ENCODE measurements at regions not wholly inside any gene's neighbourhood (a gene's known extent, or its start where the extent isn't known, plus 50 kb on each side); places are given as distances from the start of the nearest gene placed in this dataset.
A peak's percentile ranks its signal among the peaks of the same experiment; 100 is the strongest.

- Histone ChIP-seq H3K4me1 (ENCODE audit: control insufficient read depth in 1 of 2, insufficient read depth in 2 of 2, low read length in 2 of 2) (no peaks in the 10 kb centered on the region), H3K4me2 (ENCODE audit: low read length) (no peak overlapping the region), H3K4me3 (ENCODE audit: low read depth, low read length) (no peak overlapping the region), H4K8ac (ENCODE audit: low read depth, low read length) (no peak overlapping the region), H3K23ac (ENCODE audit: low read length) (no peak overlapping the region), H3K14ac (ENCODE audit: low read length) (no peak overlapping the region), H2BK120ac (ENCODE audit: insufficient read depth, low read length, poor library complexity) (no peak overlapping the region), H4K91ac (ENCODE audit: low read depth, low read length) (no peak overlapping the region), H3K9ac (ENCODE audit: low read length) (no peak overlapping the region), H4K12ac (ENCODE audit: low read depth, low read length) (no peak overlapping the region), H2AK5ac (ENCODE audit: low read length) (no peak overlapping the region), H2BK12ac (ENCODE audit: low read length) (no peak overlapping the region), H3K79me1 (ENCODE audit: low read length) (no peaks in the 10 kb centered on the region), H3K27ac (ENCODE audit: low read depth, low read length) (no peak overlapping the region), H3K36me3 (ENCODE audit: control insufficient read depth in 1 of 2, insufficient read depth in 2 of 2, low read length in 2 of 2) (no peaks in the 10 kb centered on the region), H2BK5ac (ENCODE audit: low read depth, low read length, poor library complexity) (no peak overlapping the region), H3K18ac (ENCODE audit: low read length) (no peak overlapping the region), H3K9me3 (ENCODE audit: insufficient read depth, low read depth, low read length) (no peaks in the 10 kb centered on the region), H3K79me2 (ENCODE audit: control insufficient read depth, insufficient read depth, low read length, poor library complexity) (no peaks in the 10 kb centered on the region), H3K4ac (ENCODE audit: low read depth, low read length) (no peak overlapping the region), H3K27me3 (ENCODE audit: insufficient read depth, low read length) (no peaks in the 10 kb centered on the region), H2AFZ (ENCODE audit: insufficient read depth, low read length, poor library complexity) (no peak overlapping the region)
- no peak for DNase-seq
Measured at GRCh38 chr2:56013475-56013874, 89.9 kb upstream of the EFEMP1 start.

- no peak overlapping the region for H3K9ac ChIP-seq (ENCODE audit: low read length)
- H2AK5ac ChIP-seq (ENCODE audit: low read length): no peak overlapping the region
- no peak overlapping the region for H2BK120ac ChIP-seq (ENCODE audit: insufficient read depth, low read length, poor library complexity)
- H3K79me2 ChIP-seq (ENCODE audit: control insufficient read depth, insufficient read depth, low read length, poor library complexity): no peaks in the 10 kb centered on the region
- H4K91ac ChIP-seq (ENCODE audit: low read depth, low read length): no peak overlapping the region
- DNase-seq: no peak
- no peak overlapping the region for H4K12ac ChIP-seq (ENCODE audit: low read depth, low read length)
- no peak overlapping the region for H3K4me3 ChIP-seq (ENCODE audit: low read depth, low read length)
- no peaks in the 10 kb centered on the region for H3K9me3 ChIP-seq (ENCODE audit: insufficient read depth, low read depth, low read length)
- no peaks in the 10 kb centered on the region for H3K79me1 ChIP-seq (ENCODE audit: low read length)
- H3K14ac ChIP-seq (ENCODE audit: low read length): no peak overlapping the region
- H3K27ac ChIP-seq (ENCODE audit: low read depth, low read length): no peak overlapping the region
- no peak overlapping the region for H3K18ac ChIP-seq (ENCODE audit: low read length)
- WGBS (ENCODE audit: extremely low coverage, insufficient coverage, insufficient read length): no CpG with 5 or more reads among the region's 8 CpGs
- H2AFZ ChIP-seq (ENCODE audit: insufficient read depth, low read length, poor library complexity): no peak overlapping the region
- H3K23ac ChIP-seq (ENCODE audit: low read length): no peak overlapping the region
- no peaks in the 10 kb centered on the region for H3K27me3 ChIP-seq (ENCODE audit: insufficient read depth, low read length)
- no peak overlapping the region for H3K4ac ChIP-seq (ENCODE audit: low read depth, low read length)
- H4K8ac ChIP-seq (ENCODE audit: low read depth, low read length): no peak overlapping the region
- no peak overlapping the region for H2BK12ac ChIP-seq (ENCODE audit: low read length)
- no peak overlapping the region for H3K4me2 ChIP-seq (ENCODE audit: low read length)
- no peak overlapping the region for H2BK5ac ChIP-seq (ENCODE audit: low read depth, low read length, poor library complexity)
- H3K4me1 ChIP-seq (ENCODE audit: control insufficient read depth in 1 of 2, insufficient read depth in 2 of 2, low read length in 2 of 2): no peaks in the 10 kb centered on the region
- no peaks in the 10 kb centered on the region for H3K36me3 ChIP-seq (ENCODE audit: control insufficient read depth in 1 of 2, insufficient read depth in 2 of 2, low read length in 2 of 2)
Measured at GRCh38 chr2:56014046-56014730, 90.6 kb upstream of the EFEMP1 start.

GRCh38 chr2:56015711-56016115 is 92.1 kb upstream of the EFEMP1 start:
- no peak overlapping the region for H2AK5ac ChIP-seq (ENCODE audit: low read length)
- H3K9me3 ChIP-seq (ENCODE audit: insufficient read depth, low read depth, low read length): no peaks in the 10 kb centered on the region
- peak overlapping the region; percentile 49 for H2AFZ ChIP-seq (ENCODE audit: insufficient read depth, low read length, poor library complexity)
- no peak overlapping the region for H3K4ac ChIP-seq (ENCODE audit: low read depth, low read length)
- H3K18ac ChIP-seq (ENCODE audit: low read length): no peak overlapping the region
- no peak overlapping the region for H3K9ac ChIP-seq (ENCODE audit: low read length)
- H2BK120ac ChIP-seq (ENCODE audit: insufficient read depth, low read length, poor library complexity): no peak overlapping the region
- H4K91ac ChIP-seq (ENCODE audit: low read depth, low read length): no peak overlapping the region
- H3K4me2 ChIP-seq (ENCODE audit: low read length): no peak overlapping the region
- no peak overlapping the region for H2BK5ac ChIP-seq (ENCODE audit: low read depth, low read length, poor library complexity)
- DNase-seq: no peak
- no peak overlapping the region for H4K8ac ChIP-seq (ENCODE audit: low read depth, low read length)
- H3K79me2 ChIP-seq (ENCODE audit: control insufficient read depth, insufficient read depth, low read length, poor library complexity): no peaks in the 10 kb centered on the region
- H3K79me1 ChIP-seq (ENCODE audit: low read length): no peaks in the 10 kb centered on the region
- no peak overlapping the region for H3K14ac ChIP-seq (ENCODE audit: low read length)
- no peaks in the 10 kb centered on the region for H3K27me3 ChIP-seq (ENCODE audit: insufficient read depth, low read length)
- H3K36me3 ChIP-seq (ENCODE audit: control insufficient read depth in 1 of 2, insufficient read depth in 2 of 2, low read length in 2 of 2): no peaks in the 10 kb centered on the region
- no CpG with 5 or more reads among the region's 4 CpGs for WGBS (ENCODE audit: extremely low coverage, insufficient coverage, insufficient read length)
- no peak overlapping the region for H3K4me3 ChIP-seq (ENCODE audit: low read depth, low read length)
- H3K23ac ChIP-seq (ENCODE audit: low read length): no peak overlapping the region
- H2BK12ac ChIP-seq (ENCODE audit: low read length): no peak overlapping the region
- H4K12ac ChIP-seq (ENCODE audit: low read depth, low read length): no peak overlapping the region
- H3K27ac ChIP-seq (ENCODE audit: low read depth, low read length): no peak overlapping the region
- no peaks in the 10 kb centered on the region for H3K4me1 ChIP-seq (ENCODE audit: control insufficient read depth in 1 of 2, insufficient read depth in 2 of 2, low read length in 2 of 2)

DNA sequence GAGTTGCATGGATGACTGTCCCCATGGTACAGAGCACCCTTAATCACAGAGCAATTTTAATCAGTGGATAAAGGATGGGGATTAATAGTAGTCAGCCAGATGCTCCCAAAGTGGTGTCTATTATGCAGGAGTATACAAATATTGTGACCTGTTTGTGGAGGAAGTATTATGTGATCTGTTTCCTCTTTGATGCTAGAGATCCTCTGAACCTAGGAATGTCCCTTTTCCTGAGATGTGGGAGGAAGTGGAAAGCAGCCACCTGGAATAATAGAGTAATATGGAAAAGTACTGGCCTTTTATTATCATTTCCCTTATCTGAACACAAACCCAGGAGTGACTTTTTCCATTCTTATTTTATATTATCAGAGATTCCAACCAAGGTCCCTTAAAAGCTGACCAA is 94.2 kb upstream of the EFEMP1 start:
- H3K4me1 ChIP-seq (ENCODE audit: control insufficient read depth in 1 of 2, insufficient read depth in 2 of 2, low read length in 2 of 2): no peaks in the 10 kb centered on the region

More for the DNA sequence above, 94.2 kb upstream of the EFEMP1 start:
- no peaks in the 10 kb centered on the region for H3K79me2 ChIP-seq (ENCODE audit: control insufficient read depth, insufficient read depth, low read length, poor library complexity)
- H3K4ac ChIP-seq (ENCODE audit: low read depth, low read length): no peak overlapping the region
- no peaks in the 10 kb centered on the region for H3K79me1 ChIP-seq (ENCODE audit: low read length)
- no peak overlapping the region for H4K91ac ChIP-seq (ENCODE audit: low read depth, low read length)
- no peak overlapping the region for H2AK5ac ChIP-seq (ENCODE audit: low read length)
- no peak overlapping the region for H3K14ac ChIP-seq (ENCODE audit: low read length)
- H3K27me3 ChIP-seq (ENCODE audit: insufficient read depth, low read length): no peaks in the 10 kb centered on the region
- H3K4me3 ChIP-seq (ENCODE audit: low read depth, low read length): no peak overlapping the region
- no peak overlapping the region for H3K9ac ChIP-seq (ENCODE audit: low read length)
- H3K23ac ChIP-seq (ENCODE audit: low read length): no peak overlapping the region
- no peak overlapping the region for H2BK120ac ChIP-seq (ENCODE audit: insufficient read depth, low read length, poor library complexity)
- H3K36me3 ChIP-seq (ENCODE audit: control insufficient read depth in 1 of 2, insufficient read depth in 2 of 2, low read length in 2 of 2): no peaks in the 10 kb centered on the region
- no peak overlapping the region for H4K12ac ChIP-seq (ENCODE audit: low read depth, low read length)
- DNase-seq: no peak
- no peak overlapping the region for H2BK5ac ChIP-seq (ENCODE audit: low read depth, low read length, poor library complexity)
- H3K27ac ChIP-seq (ENCODE audit: low read depth, low read length): no peak overlapping the region
- H3K4me2 ChIP-seq (ENCODE audit: low read length): no peak overlapping the region
- H2AFZ ChIP-seq (ENCODE audit: insufficient read depth, low read length, poor library complexity): no peak overlapping the region
- H3K9me3 ChIP-seq (ENCODE audit: insufficient read depth, low read depth, low read length): no peaks in the 10 kb centered on the region
- no peak overlapping the region for H4K8ac ChIP-seq (ENCODE audit: low read depth, low read length)
- no peak overlapping the region for H2BK12ac ChIP-seq (ENCODE audit: low read length)
- H3K18ac ChIP-seq (ENCODE audit: low read length): no peak overlapping the region
